Mucosa of descending colon (tissue), 3 donors: ENCODE measurements at regions not wholly inside any gene's neighbourhood (a gene's known extent, or its start where the extent isn't known, plus 50 kb on each side); places are given as distances from the start of the nearest gene placed in this dataset.

ENCODE experiments used
- ATAC-seq: fragments of 200-7000 bp; cut with Tn5 transposase; one replicate; pipeline ENCODE4 v1.9.1; 2020; ENCODE audit warnings: mild to moderate bottlenecking, moderate library complexity
- DNase-seq, 3 donors: peaks; one replicate each; pipeline ENCODE4 v3.0.0-alpha.2; 2020
- H3K36me3 ChIP-seq: fragments of 200-600 bp; one replicate; pipeline ENCODE4 v1.8.0; 2021; ENCODE audit warnings: low read depth, mild to moderate bottlenecking
- H3K4me1 ChIP-seq: fragments of 200-600 bp; one replicate; pipeline ENCODE4 v1.8.0; 2021; ENCODE audit warnings: low read depth, mild to moderate bottlenecking
- H3K4me3 ChIP-seq: fragments of 200-600 bp; one replicate; pipeline ENCODE4 v1.8.0; 2021; ENCODE audit warnings: mild to moderate bottlenecking
- H3K9me3 ChIP-seq: fragments of 200-600 bp; one replicate; pipeline ENCODE4 v1.8.0; 2021; ENCODE audit warnings: mild to moderate bottlenecking
- CTCF ChIP-seq: fragments of 200-600 bp; IDR thresholded peaks from one replicate; pipeline ENCODE4 v1.8.0; 2022; ENCODE audit warnings: antibody characterized with exemption, mild to moderate bottlenecking
- intact Hi-C, 2 donors: fragments of 100-400 bp; cut with DNase I in 1 of 2; cut with micrococcal nuclease in 1 of 2; formaldehyde crosslinking; loops; one replicate each; pipeline versions ENCODE4 v1.11.0 to v1.11.1; 2022; cut with DNase I, micrococcal nuclease
- donor health status: DM: no; HTN: no; CAD: no; lungs with moderate emphysema.
- donor health status: DM: no; HTN: no; CAD: no.
- donor health status: DM: no; HTN: yes; CAD: no.

- Histone ChIP-seq H3K4me1 (no peaks in the 10 kb centered on the region), H3K36me3 (no peaks in the 10 kb centered on the region), H3K4me3 (no peak overlapping the region), H3K9me3 (no peaks in the 10 kb centered on the region)
- ATAC-seq (no peak), DNase-seq (no peak)
- intact Hi-C loops, result no loop called here
- TF ChIP-seq CTCF, result no peak
These were observed 158.4 kb upstream of the ZKSCAN2 start for GRCh38 chr16:25416002-25416401.

GRCh38 chr16:25413975-25414374 is 156.3 kb upstream of the ZKSCAN2 start:
- intact Hi-C loops, result no loop called here
- TF ChIP-seq CTCF, result no peak
- H3K4me1 ChIP-seq, result no peaks in the 10 kb centered on the region
- ATAC-seq (no peak), DNase-seq (no peak)
- no peaks in the 10 kb centered on the region for H3K36me3 ChIP-seq
- H3K9me3 ChIP-seq, result no peaks in the 10 kb centered on the region
- no peak overlapping the region for H3K4me3 ChIP-seq

GRCh38 chr16:25413133-25413532 is 155.5 kb upstream of the ZKSCAN2 start:
- H3K9me3 ChIP-seq, result no peaks in the 10 kb centered on the region
- no peaks in the 10 kb centered on the region for H3K36me3 ChIP-seq
- H3K4me3 ChIP-seq, result no peak overlapping the region
- TF ChIP-seq CTCF, result no peak
- DNase-seq (no peak), ATAC-seq (no peak)
- intact Hi-C loops, result no loop called here
- no peaks in the 10 kb centered on the region for H3K4me1 ChIP-seq

- no peak for DNase-seq
- Histone ChIP-seq H3K9me3 (no peaks in the 10 kb centered on the region), H3K36me3 (no peaks in the 10 kb centered on the region), H3K4me1 (no peaks in the 10 kb centered on the region), H3K4me3 (no peak overlapping the region)
- TF ChIP-seq CTCF, result no peak
- no peak for ATAC-seq
- intact Hi-C loops, result no loop called here
These were observed 153.9 kb upstream of the ZKSCAN2 start for GRCh38 chr16:25411396-25412081.

GRCh38 chr16:25403852-25404251 is 146.2 kb upstream of the ZKSCAN2 start:
- intact Hi-C loops, result no loop called here
- DNase-seq (no peak), ATAC-seq (no peak)
- TF ChIP-seq CTCF, result no peak
- Histone ChIP-seq H3K9me3 (peaks cover 4% of the 10 kb centered on the region), H3K4me3 (no peak overlapping the region), H3K4me1 (no peaks in the 10 kb centered on the region), H3K36me3 (no peaks in the 10 kb centered on the region)

- DNase-seq, result no peak
- intact Hi-C loops, result no loop called here
- H3K9me3 ChIP-seq, result peaks cover 3% of the 10 kb centered on the region
These were observed 137.9 kb upstream of the ZKSCAN2 start for GRCh38 chr16:25395528-25395927.

More at GRCh38 chr16:25395528-25395927, 137.9 kb upstream of the ZKSCAN2 start:
- Histone ChIP-seq H3K4me3 (no peak overlapping the region), H3K36me3 (no peaks in the 10 kb centered on the region), H3K4me1 (no peaks in the 10 kb centered on the region)
- TF ChIP-seq CTCF, result no peak
- ATAC-seq, result no peak
